PC-3 (cell line): ENCODE measurements at regions not wholly inside any gene's neighbourhood (a gene's known extent, or its start where the extent isn't known, plus 50 kb on each side); places are given as distances from the start of the nearest gene placed in this dataset.

Experiments
- CTCF ChIP-seq: fragments of 300-600 bp; sonication (generic); conservative IDR thresholded peaks from 2 replicates; pipeline ENCODE4 v1.5.1; 2017; ENCODE audit warnings: antibody characterized with exemption, low read depth, mild to moderate bottlenecking, low read length
- EZH2 ChIP-seq: fragments of 300-600 bp; sonication (generic); IDR thresholded peaks from one replicate; pipeline ENCODE4 v1.6.1; 2017; ENCODE audit warnings: antibody characterized with exemption, mild to moderate bottlenecking, low read length; ENCODE audit not compliant: unreplicated experiment

DNA sequence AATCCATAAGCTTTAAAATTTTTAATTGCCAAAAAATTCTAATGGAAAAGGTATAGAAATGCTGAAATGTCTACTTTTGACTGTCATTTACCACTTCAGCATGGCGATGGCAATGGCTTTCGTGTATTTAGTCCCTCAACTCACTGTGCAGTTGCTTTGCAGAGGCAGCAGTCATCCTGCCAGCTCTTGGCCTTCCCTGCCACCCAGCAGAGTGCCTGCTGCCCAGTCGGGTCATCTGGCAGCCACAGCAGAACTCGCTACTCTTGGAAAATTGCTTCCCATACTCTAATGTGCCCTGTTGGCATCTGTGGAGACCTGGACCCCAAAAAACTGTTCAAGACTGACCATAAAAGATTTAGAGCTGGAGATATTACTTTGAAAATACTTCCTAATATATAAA, 383.2 kb downstream of the UQCRFS1 start:
- no peak for TF ChIP-seq CTCF
- no peak for TF ChIP-seq EZH2
